ENCODE measurements at regions not wholly inside any gene's neighbourhood (a gene's known extent, or its start where the extent isn't known, plus 50 kb on each side); places are given as distances from the start of the nearest gene placed in this dataset.

DNA sequence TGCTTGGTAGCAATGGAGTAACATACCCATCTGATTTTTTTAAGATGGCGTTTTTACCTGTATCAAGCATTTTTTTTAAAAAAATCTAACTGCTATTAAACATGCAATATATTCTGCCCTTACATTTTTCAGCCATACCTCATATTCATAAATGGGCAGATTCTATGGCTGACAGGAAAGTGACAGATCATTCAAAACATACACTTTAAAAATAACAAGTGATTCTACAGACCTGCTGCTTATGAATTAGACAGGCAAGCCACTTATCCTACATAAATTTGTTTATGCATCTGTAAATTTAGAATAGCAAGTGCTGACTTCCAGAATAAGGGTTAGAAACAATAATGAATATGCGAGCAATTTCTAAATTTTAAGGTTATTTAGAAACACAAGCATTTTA is 82.7 kb downstream of the TBXT start:
- TF ChIP-seq CTCF (IDR thresholded peaks at IDR 0.05; ENCODE audit: extremely low read depth in 1 of 2, insufficient read depth in 1 of 2, low read depth in 1 of 2, low read length in 2 of 2) (no peak), POLR2A (IDR thresholded peaks at IDR 0.05; ENCODE audit: low read depth, low read length) (no peak), GATA2 (IDR thresholded peaks at IDR 0.05; ENCODE audit: insufficient read depth, insufficient read length, low read depth, low read length) (no peak)
- TF ChIP-seq, protein P1, sequence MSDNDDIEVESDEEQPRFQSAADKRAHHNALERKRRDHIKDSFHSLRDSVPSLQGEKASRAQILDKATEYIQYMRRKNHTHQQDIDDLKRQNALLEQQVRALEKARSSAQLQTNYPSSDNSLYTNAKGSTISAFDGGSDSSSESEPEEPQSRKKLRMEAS (IDR thresholded peaks at IDR 0.05; ENCODE audit: insufficient read depth, insufficient read length), result no peak

All from endothelial cell of umbilical vein (primary cell).